GM12878 (cell line): ENCODE measurements at regions not wholly inside any gene's neighbourhood (a gene's known extent, or its start where the extent isn't known, plus 50 kb on each side); places are given as distances from the start of the nearest gene placed in this dataset.

ENCODE experiments used
- ATAC-seq: fragments of 200-7000 bp; cut with Tn5 transposase; 3 replicates; pipeline ENCODE4 v1.9.1; 2020; ENCODE audit warnings: mild to moderate bottlenecking, moderate library complexity
- BruUV-seq: library from RNA; stranded (reverse); fragments of 400-500 nt; replicated peaks from 2 replicates; lab custom pipeline; 2021; lab: Mats Ljungman, UMichigan
- CTCF ChIA-PET: fragments of 300-600 bp; sonication (Branson Sonifier 250); formaldehyde crosslinking; extraction: SDS; loops from one replicate; lab custom pipeline; 2021; ENCODE audit warnings: inconsistent platforms; lab: Yijun Ruan, JAX
- POLR2A ChIA-PET: fragments of 350-600 bp; formaldehyde crosslinking; extraction: SDS; loops from one replicate; lab custom pipeline; 2021; ENCODE audit warnings: inconsistent platforms; lab: Charles Lee
- RAD21 ChIA-PET: fragments of 300-600 bp; sonication (Branson Sonifier 250); formaldehyde crosslinking; loops from one replicate; lab custom pipeline; 2023; ENCODE audit warnings: antibody characterized with exemption; ENCODE audit not compliant: unreplicated experiment; lab: Charles Lee
- SMC1A ChIA-PET: fragments of 300-600 bp; sonication (Branson Sonifier 250); formaldehyde crosslinking; loops from one replicate; lab custom pipeline; 2023; ENCODE audit not compliant: unreplicated experiment, uncharacterized antibody; lab: Charles Lee
- DNase-seq: peaks from one replicate; pipeline ENCODE4 v3.0.0-alpha.2; 2011; ENCODE audit warnings: low read depth, low spot score
- FAIRE-seq: peaks from 3 replicates; lab custom pipeline; 2011; peaks lifted over from hg19 to GRCh38; lab: Jason Lieb, UNC
- H2AFZ ChIP-seq: 2 replicates; pipeline ENCODE4 v1.6.0; 2011; ENCODE audit warnings: low read depth, low read length, control low read depth; ENCODE audit not compliant: control insufficient read depth
- H3K27ac ChIP-seq: 2 replicates; pipeline ENCODE4 v1.5.1; 2011; ENCODE audit warnings: control low read depth; ENCODE audit not compliant: control insufficient read depth, insufficient read depth
- H3K27me3 ChIP-seq, 2 experiments: replicated peaks in 1 of 2; 2 replicates each; pipeline versions ENCODE4 v1.6.0 to v1.6.1; 2011; ENCODE audit warnings: low read length in 1 of 2; ENCODE audit not compliant: control insufficient read depth in 2 of 2, insufficient read depth in 2 of 2
- H3K36me3 ChIP-seq, 2 experiments: 2 replicates each; pipeline ENCODE4 v1.5.1; 2011; ENCODE audit warnings: low read length in 1 of 2; ENCODE audit not compliant: control insufficient read depth in 2 of 2, insufficient read depth in 2 of 2
- H3K4me1 ChIP-seq: 2 replicates; pipeline ENCODE4 v1.6.1; 2011; ENCODE audit warnings: mild to moderate bottlenecking, low read length, moderate library complexity, mixed read lengths; ENCODE audit not compliant: control insufficient read depth, insufficient read depth
- H3K4me2 ChIP-seq: 2 replicates; pipeline ENCODE4 v1.6.0; 2011; ENCODE audit warnings: control low read depth; ENCODE audit not compliant: control insufficient read depth, insufficient read depth
- H3K4me3 ChIP-seq: fragments of 200-600 bp; sonication (generic); 2 replicates; pipeline ENCODE4 v1.5.1; 2016
- H3K79me2 ChIP-seq: 2 replicates; pipeline ENCODE4 v1.6.0; 2011; ENCODE audit warnings: low read length; ENCODE audit not compliant: control insufficient read depth, insufficient read depth
- H3K9ac ChIP-seq: 2 replicates; pipeline ENCODE4 v1.8.0; 2011; ENCODE audit warnings: low read length, control low read depth, mixed read lengths; ENCODE audit not compliant: control insufficient read depth, insufficient read depth
- H3K9me3 ChIP-seq: replicated peaks from 3 replicates; pipeline ENCODE4 v1.5.1; 2011; ENCODE audit warnings: mild to moderate bottlenecking, low read length; ENCODE audit not compliant: control insufficient read depth, insufficient read depth
- H4K20me1 ChIP-seq: 2 replicates; pipeline ENCODE4 v1.6.0; 2011; ENCODE audit not compliant: control insufficient read depth, insufficient read depth
- ATF7 ChIP-seq: fragments of 450-650 bp; IDR thresholded peaks from 2 replicates; pipeline ENCODE4 v1.6.1; 2016; ENCODE audit warnings: low read depth, mild to moderate bottlenecking
- CEBPB ChIP-seq, 2 experiments: fragments of 150-350 bp in 1 of 2; IDR thresholded peaks; 2 replicates each; pipeline ENCODE4 v1.6.1; 2012 to 2014; ENCODE audit warnings: low read depth in 2 of 2, low read length in 2 of 2, borderline replicate concordance in 1 of 2, inconsistent platforms in 1 of 2
- LARP7 ChIP-seq: fragments of 450-650 bp; IDR thresholded peaks from 2 replicates; pipeline ENCODE4 v1.6.1; 2017; ENCODE audit warnings: mild to moderate bottlenecking
- SIX5 ChIP-seq: IDR thresholded peaks from 2 replicates; pipeline ENCODE4 v1.6.1; 2011; ENCODE audit warnings: mild to moderate bottlenecking, low read depth, low read length, moderate library complexity; ENCODE audit not compliant: severe bottlenecking
- STAT1 ChIP-seq: fragments of 450-650 bp; conservative IDR thresholded peaks from 2 replicates; pipeline ENCODE4 v1.6.1; 2014; ENCODE audit warnings: antibody characterized with exemption, mild to moderate bottlenecking
- WGBS: methylation state at CpG from one replicate; pipeline ENCODE4 v1.1.6; 2016; ENCODE audit warnings: low lambda C conversion rate; ENCODE audit not compliant: insufficient replicate concordance, insufficient coverage; ENCODE audit errors: missing lambda C conversion rate; 5-methylcytosine and 5-hydroxymethylcytosine counted together
- in situ Hi-C: fragments of 300-500 bp; cut with MboI; formaldehyde crosslinking; loops from 9 replicates; pipeline ENCODE4 v1.14.3; 2018; ENCODE audit warnings: mixed read lengths
- intact Hi-C: fragments of 100-400 bp; cut with micrococcal nuclease; formaldehyde crosslinking; loops from one replicate; pipeline ENCODE4 v1.14.2; 2022; ENCODE audit not compliant: unreplicated experiment
- TF ChIP-seq, protein P1 (sequence below), 3 experiments: IDR thresholded peaks in 2 of 3; conservative IDR thresholded peaks in 1 of 3; 2 replicates each; pipeline ENCODE4 v1.5.1; 2011; ENCODE audit warnings: low read depth in 3 of 3, low read length in 3 of 3, mild to moderate bottlenecking in 3 of 3, control low read depth in 2 of 3, moderate library complexity in 2 of 3, inconsistent platforms in 1 of 3, mixed read lengths in 1 of 3; ENCODE audit not compliant: control insufficient read depth in 2 of 3, insufficient read depth in 1 of 3; ENCODE audit errors: extremely low read depth in 1 of 3
- TF ChIP-seq, protein P2 (sequence below): fragments of 150-350 bp; IDR thresholded peaks from 2 replicates; pipeline ENCODE4 v1.6.1; 2016; ENCODE audit warnings: low read depth, low read length
- TF ChIP-seq, protein P3 (sequence below): IDR thresholded peaks from 2 replicates; pipeline ENCODE4 v1.6.1; 2012; ENCODE audit warnings: low read depth, low read length, improper control_type of control experiment

DNA sequence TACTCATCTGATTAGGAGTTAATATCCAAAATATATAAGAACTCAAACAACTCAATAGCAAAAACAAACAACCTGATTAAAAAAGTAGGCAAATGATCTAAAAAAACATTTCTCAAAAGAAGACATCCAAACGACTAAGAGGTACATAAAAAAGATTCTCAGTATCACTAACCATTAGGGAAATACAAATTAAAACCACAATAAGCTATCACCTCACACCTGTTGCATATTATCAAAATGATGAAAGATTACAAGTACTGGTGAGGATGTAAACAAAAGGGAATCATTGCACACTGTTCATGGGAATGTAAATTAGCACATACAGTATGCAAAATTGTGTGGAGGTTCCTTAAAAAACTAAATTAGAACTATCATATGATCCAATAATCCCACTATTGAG, 865.5 kb downstream of the TMEM182 start (continued):
- TF ChIP-seq, protein P1, sequence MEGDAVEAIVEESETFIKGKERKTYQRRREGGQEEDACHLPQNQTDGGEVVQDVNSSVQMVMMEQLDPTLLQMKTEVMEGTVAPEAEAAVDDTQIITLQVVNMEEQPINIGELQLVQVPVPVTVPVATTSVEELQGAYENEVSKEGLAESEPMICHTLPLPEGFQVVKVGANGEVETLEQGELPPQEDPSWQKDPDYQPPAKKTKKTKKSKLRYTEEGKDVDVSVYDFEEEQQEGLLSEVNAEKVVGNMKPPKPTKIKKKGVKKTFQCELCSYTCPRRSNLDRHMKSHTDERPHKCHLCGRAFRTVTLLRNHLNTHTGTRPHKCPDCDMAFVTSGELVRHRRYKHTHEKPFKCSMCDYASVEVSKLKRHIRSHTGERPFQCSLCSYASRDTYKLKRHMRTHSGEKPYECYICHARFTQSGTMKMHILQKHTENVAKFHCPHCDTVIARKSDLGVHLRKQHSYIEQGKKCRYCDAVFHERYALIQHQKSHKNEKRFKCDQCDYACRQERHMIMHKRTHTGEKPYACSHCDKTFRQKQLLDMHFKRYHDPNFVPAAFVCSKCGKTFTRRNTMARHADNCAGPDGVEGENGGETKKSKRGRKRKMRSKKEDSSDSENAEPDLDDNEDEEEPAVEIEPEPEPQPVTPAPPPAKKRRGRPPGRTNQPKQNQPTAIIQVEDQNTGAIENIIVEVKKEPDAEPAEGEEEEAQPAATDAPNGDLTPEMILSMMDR (IDR thresholded peaks at IDR 0.05 in 2 of 3, conservative IDR thresholded peaks at IDR 0.05 in 1 of 3; ENCODE audit: control insufficient read depth in 2 of 3, extremely low read depth in 1 of 3, insufficient read depth in 1 of 3, low read depth in 3 of 3, low read length in 3 of 3) = no peak
- TF ChIP-seq STAT1 = no peak

DNA sequence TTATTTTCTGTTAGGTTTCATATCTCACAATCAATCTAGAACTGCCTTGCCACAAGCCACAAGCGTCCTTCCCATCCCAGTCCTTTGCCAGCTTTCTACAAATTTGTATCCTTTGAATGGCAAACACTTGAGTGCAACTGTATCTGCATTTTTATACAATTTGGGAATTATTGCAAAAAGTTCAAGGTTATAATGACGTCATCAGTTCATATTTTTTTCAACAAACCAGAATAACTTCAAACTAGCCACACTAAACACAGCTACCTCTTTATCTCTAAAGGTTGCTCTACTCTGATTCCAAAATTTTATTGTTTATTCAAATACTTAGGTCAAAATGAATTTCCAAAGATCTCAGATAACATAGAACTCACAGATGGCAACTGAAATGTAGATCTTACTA, 877.1 kb downstream of the TMEM182 start:
- Histone ChIP-seq H4K20me1 (no peaks in the 10 kb centered on the region), H2AFZ (no peak overlapping the region), H3K9ac (no peak overlapping the region), H3K27ac (no peak overlapping the region), H3K4me3 (no peak overlapping the region), H3K4me1 (no peaks in the 10 kb centered on the region)
- FAIRE-seq = no peak
- POLR2A ChIA-PET = no interaction called here
- BruUV-seq = no TSS peak
- 0% methylated on average over 2 of the region's 2 CpGs for WGBS
- RAD21 ChIA-PET = no interaction called here
- CTCF ChIA-PET = no interaction called here
- in situ Hi-C loops (no loop called here), intact Hi-C loops (no loop called here)
- TF ChIP-seq, protein P2, sequence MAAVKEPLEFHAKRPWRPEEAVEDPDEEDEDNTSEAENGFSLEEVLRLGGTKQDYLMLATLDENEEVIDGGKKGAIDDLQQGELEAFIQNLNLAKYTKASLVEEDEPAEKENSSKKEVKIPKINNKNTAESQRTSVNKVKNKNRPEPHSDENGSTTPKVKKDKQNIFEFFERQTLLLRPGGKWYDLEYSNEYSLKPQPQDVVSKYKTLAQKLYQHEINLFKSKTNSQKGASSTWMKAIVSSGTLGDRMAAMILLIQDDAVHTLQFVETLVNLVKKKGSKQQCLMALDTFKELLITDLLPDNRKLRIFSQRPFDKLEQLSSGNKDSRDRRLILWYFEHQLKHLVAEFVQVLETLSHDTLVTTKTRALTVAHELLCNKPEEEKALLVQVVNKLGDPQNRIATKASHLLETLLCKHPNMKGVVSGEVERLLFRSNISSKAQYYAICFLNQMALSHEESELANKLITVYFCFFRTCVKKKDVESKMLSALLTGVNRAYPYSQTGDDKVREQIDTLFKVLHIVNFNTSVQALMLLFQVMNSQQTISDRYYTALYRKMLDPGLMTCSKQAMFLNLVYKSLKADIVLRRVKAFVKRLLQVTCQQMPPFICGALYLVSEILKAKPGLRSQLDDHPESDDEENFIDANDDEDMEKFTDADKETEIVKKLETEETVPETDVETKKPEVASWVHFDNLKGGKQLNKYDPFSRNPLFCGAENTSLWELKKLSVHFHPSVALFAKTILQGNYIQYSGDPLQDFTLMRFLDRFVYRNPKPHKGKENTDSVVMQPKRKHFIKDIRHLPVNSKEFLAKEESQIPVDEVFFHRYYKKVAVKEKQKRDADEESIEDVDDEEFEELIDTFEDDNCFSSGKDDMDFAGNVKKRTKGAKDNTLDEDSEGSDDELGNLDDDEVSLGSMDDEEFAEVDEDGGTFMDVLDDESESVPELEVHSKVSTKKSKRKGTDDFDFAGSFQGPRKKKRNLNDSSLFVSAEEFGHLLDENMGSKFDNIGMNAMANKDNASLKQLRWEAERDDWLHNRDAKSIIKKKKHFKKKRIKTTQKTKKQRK = no peak
- TF ChIP-seq SIX5 (no peak), ATF7 (peak; percentile 68), LARP7 (no peak), CEBPB (IDR thresholded peaks at IDR 0.05; ENCODE audit: borderline replicate concordance in 1 of 2, low read depth in 2 of 2, low read length in 2 of 2) (no peak)
- TF ChIP-seq, protein P3, sequence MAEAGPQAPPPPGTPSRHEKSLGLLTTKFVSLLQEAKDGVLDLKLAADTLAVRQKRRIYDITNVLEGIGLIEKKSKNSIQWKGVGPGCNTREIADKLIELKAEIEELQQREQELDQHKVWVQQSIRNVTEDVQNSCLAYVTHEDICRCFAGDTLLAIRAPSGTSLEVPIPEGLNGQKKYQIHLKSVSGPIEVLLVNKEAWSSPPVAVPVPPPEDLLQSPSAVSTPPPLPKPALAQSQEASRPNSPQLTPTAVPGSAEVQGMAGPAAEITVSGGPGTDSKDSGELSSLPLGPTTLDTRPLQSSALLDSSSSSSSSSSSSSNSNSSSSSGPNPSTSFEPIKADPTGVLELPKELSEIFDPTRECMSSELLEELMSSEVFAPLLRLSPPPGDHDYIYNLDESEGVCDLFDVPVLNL = no peak
- TF ChIP-seq, all 136 proteins: peak for 1
- SMC1A ChIA-PET = no interaction called here
- DNase-seq (no peak), ATAC-seq (no peak)
- H3K27me3 ChIP-seq = no peaks in the 10 kb centered on the region
- H3K9me3 ChIP-seq = no peaks in the 10 kb centered on the region
- H3K36me3 ChIP-seq = no peaks in the 10 kb centered on the region
- H3K79me2 ChIP-seq = no peaks in the 10 kb centered on the region
- H3K4me2 ChIP-seq = no peak overlapping the region
